HL-60 (cell line): ENCODE measurements at regions not wholly inside any gene's neighbourhood (a gene's known extent, or its start where the extent isn't known, plus 50 kb on each side); places are given as distances from the start of the nearest gene placed in this dataset.

Experiments
- GABPA ChIP-seq: IDR thresholded peaks from 2 replicates; pipeline ENCODE4 v1.6.1; 2012; ENCODE audit warnings: low read depth
- TF ChIP-seq, protein P1 (sequence below): IDR thresholded peaks from one replicate; pipeline ENCODE4 v1.5.1; 2011; ENCODE audit warnings: low read length, control low read depth, inconsistent platforms; ENCODE audit not compliant: insufficient read depth
- TF ChIP-seq, protein P2 (sequence below): IDR thresholded peaks from 2 replicates; pipeline ENCODE4 v1.6.1; 2012; ENCODE audit warnings: low read depth; ENCODE audit not compliant: insufficient replicate concordance

DNA sequence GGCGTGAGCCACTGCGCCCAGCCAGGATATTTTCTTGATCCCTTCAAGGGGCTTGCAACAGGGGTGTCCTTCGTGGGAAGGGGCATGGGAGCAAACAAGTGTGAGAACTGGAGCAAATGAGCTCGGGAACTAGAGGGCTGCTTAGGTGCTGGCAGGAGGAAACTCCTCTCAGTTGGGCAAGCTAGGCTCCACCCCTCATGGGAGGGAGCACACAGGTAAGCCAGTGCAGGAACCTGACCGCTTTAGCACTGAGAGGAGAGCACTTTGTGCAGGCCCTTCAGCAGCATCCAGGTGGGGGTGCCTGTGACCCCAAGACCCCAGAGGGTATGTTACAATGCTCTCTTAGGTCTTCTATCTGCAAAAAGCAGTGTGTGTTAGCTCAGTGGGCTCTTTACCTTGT, 755.4 kb upstream of the MDGA2 start:
- TF ChIP-seq, protein P1, sequence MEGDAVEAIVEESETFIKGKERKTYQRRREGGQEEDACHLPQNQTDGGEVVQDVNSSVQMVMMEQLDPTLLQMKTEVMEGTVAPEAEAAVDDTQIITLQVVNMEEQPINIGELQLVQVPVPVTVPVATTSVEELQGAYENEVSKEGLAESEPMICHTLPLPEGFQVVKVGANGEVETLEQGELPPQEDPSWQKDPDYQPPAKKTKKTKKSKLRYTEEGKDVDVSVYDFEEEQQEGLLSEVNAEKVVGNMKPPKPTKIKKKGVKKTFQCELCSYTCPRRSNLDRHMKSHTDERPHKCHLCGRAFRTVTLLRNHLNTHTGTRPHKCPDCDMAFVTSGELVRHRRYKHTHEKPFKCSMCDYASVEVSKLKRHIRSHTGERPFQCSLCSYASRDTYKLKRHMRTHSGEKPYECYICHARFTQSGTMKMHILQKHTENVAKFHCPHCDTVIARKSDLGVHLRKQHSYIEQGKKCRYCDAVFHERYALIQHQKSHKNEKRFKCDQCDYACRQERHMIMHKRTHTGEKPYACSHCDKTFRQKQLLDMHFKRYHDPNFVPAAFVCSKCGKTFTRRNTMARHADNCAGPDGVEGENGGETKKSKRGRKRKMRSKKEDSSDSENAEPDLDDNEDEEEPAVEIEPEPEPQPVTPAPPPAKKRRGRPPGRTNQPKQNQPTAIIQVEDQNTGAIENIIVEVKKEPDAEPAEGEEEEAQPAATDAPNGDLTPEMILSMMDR, result no peak
- TF ChIP-seq, protein P2, sequence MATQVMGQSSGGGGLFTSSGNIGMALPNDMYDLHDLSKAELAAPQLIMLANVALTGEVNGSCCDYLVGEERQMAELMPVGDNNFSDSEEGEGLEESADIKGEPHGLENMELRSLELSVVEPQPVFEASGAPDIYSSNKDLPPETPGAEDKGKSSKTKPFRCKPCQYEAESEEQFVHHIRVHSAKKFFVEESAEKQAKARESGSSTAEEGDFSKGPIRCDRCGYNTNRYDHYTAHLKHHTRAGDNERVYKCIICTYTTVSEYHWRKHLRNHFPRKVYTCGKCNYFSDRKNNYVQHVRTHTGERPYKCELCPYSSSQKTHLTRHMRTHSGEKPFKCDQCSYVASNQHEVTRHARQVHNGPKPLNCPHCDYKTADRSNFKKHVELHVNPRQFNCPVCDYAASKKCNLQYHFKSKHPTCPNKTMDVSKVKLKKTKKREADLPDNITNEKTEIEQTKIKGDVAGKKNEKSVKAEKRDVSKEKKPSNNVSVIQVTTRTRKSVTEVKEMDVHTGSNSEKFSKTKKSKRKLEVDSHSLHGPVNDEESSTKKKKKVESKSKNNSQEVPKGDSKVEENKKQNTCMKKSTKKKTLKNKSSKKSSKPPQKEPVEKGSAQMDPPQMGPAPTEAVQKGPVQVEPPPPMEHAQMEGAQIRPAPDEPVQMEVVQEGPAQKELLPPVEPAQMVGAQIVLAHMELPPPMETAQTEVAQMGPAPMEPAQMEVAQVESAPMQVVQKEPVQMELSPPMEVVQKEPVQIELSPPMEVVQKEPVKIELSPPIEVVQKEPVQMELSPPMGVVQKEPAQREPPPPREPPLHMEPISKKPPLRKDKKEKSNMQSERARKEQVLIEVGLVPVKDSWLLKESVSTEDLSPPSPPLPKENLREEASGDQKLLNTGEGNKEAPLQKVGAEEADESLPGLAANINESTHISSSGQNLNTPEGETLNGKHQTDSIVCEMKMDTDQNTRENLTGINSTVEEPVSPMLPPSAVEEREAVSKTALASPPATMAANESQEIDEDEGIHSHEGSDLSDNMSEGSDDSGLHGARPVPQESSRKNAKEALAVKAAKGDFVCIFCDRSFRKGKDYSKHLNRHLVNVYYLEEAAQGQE, result no peak
- no peak for TF ChIP-seq GABPA
